ENCODE measurements at regions not wholly inside any gene's neighbourhood (a gene's known extent, or its start where the extent isn't known, plus 50 kb on each side); places are given as distances from the start of the nearest gene placed in this dataset.

DNA sequence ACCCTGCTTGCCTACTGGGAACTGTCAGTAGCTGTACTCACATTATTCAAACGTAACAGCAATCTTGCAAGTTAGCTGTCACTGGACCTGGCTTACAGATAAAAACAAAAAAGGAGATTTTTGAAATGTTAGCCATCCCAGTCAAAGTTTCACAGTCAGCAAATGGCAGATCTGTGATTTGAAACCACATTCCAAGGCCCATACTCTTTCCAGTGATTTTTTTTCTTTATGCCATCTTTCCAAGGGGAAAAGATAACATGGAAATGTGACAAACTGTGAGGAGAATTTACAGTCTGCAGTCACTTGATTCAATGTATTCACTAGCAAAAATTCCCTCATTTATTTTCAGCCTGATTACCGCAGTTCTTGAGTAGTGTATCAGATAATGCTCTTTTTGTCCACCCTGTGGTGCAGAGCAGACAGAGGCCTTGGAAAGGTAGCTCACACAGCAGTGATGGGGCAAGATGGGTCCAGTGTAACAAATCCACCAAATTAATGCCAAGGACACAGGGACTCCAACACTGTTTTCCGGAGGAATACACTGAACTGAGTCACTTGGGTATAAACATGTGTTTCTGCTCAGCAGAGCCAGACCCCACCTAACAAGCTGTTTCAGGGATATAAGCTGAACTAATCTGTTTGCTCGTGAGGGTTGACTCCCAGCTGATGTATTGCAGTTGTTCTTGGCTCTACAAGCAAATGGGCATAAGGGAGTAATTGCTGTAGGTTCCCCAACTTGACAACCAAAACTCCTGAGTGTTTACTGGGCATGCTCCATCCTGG lies 49.9 kb upstream of the ADGRF1 start (continued):
- TF ChIP-seq, protein P1, sequence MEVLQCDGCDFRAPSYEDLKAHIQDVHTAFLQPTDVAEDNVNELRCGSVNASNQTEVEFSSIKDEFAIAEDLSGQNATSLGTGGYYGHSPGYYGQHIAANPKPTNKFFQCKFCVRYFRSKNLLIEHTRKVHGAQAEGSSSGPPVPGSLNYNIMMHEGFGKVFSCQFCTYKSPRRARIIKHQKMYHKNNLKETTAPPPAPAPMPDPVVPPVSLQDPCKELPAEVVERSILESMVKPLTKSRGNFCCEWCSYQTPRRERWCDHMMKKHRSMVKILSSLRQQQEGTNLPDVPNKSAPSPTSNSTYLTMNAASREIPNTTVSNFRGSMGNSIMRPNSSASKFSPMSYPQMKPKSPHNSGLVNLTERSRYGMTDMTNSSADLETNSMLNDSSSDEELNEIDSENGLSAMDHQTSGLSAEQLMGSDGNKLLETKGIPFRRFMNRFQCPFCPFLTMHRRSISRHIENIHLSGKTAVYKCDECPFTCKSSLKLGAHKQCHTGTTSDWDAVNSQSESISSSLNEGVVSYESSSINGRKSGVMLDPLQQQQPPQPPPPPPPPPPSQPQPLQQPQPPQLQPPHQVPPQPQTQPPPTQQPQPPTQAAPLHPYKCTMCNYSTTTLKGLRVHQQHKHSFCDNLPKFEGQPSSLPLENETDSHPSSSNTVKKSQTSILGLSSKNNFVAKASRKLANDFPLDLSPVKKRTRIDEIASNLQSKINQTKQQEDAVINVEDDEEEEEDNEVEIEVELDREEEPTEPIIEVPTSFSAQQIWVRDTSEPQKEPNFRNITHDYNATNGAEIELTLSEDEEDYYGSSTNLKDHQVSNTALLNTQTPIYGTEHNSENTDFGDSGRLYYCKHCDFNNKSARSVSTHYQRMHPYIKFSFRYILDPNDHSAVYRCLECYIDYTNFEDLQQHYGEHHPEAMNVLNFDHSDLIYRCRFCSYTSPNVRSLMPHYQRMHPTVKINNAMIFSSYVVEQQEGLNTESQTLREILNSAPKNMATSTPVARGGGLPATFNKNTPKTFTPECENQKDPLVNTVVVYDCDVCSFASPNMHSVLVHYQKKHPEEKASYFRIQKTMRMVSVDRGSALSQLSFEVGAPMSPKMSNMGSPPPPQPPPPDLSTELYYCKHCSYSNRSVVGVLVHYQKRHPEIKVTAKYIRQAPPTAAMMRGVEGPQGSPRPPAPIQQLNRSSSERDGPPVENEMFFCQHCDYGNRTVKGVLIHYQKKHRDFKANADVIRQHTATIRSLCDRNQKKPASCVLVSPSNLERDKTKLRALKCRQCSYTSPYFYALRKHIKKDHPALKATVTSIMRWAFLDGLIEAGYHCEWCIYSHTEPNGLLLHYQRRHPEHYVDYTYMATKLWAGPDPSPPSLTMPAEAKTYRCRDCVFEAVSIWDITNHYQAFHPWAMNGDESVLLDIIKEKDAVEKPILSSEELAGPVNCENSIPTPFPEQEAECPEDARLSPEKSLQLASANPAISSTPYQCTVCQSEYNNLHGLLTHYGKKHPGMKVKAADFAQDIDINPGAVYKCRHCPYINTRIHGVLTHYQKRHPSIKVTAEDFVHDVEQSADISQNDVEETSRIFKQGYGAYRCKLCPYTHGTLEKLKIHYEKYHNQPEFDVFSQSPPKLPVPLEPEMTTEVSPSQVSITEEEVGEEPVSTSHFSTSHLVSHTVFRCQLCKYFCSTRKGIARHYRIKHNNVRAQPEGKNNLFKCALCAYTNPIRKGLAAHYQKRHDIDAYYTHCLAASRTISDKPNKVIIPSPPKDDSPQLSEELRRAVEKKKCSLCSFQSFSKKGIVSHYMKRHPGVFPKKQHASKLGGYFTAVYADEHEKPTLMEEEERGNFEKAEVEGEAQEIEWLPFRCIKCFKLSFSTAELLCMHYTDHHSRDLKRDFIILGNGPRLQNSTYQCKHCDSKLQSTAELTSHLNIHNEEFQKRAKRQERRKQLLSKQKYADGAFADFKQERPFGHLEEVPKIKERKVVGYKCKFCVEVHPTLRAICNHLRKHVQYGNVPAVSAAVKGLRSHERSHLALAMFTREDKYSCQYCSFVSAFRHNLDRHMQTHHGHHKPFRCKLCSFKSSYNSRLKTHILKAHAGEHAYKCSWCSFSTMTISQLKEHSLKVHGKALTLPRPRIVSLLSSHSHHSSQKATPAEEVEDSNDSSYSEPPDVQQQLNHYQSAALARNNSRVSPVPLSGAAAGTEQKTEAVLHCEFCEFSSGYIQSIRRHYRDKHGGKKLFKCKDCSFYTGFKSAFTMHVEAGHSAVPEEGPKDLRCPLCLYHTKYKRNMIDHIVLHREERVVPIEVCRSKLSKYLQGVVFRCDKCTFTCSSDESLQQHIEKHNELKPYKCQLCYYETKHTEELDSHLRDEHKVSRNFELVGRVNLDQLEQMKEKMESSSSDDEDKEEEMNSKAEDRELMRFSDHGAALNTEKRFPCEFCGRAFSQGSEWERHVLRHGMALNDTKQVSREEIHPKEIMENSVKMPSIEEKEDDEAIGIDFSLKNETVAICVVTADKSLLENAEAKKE (CRISPR knock-in tag; IDR thresholded peaks at IDR 0.05) = no peak
- no peak for TF ChIP-seq EZH2 (IDR thresholded peaks at IDR 0.05; ENCODE audit: low read depth, unreplicated experiment)
- TF ChIP-seq EZH2phosphoT487 (IDR thresholded peaks at IDR 0.05; ENCODE audit: unreplicated experiment) = no peak
- TF ChIP-seq ZNF114 (CRISPR knock-in tag; IDR thresholded peaks at IDR 0.05) = no peak
- TF ChIP-seq NANOG (IDR thresholded peaks at IDR 0.05; ENCODE audit: borderline replicate concordance) = no peak

All from GM23338 (cell line).